ENCODE measurements at regions not wholly inside any gene's neighbourhood (a gene's known extent, or its start where the extent isn't known, plus 50 kb on each side); places are given as distances from the start of the nearest gene placed in this dataset.

DNA sequence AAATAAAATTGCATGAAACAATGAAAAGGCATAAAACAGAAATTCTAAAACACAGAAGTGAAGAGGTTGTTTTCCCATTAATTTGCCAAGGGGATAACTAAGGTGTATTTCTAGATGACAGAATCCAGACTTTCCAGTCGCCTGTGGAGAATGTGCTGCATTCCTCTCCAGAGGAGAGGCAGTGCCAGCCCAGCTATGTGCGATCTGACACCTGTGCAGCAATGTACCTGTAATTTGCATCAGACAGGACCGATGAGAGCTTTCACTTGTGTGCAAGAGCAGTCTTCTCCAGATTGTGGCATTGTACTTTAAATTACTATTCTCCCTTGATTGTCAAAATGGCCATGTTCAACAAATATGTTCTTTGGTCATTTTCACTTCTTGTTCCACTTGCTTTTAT, 1037.9 kb downstream of the EFNB2 start:
- H3K4me3 ChIP-seq, result no peak overlapping the region
- no peak overlapping the region for H3K27ac ChIP-seq
- H3K9me3 ChIP-seq, result no peaks in the 10 kb centered on the region
- H3K27me3 ChIP-seq, result no peaks in the 10 kb centered on the region
- H3K36me3 ChIP-seq, result no peaks in the 10 kb centered on the region
- DNase-seq (ENCODE audit: low spot score), result no peak
- H3K4me1 ChIP-seq, result no peaks in the 10 kb centered on the region
- no peak for TF ChIP-seq CTCF (IDR thresholded peaks at IDR 0.05)

GRCh38 chr13:105492216-105492615, 1043.2 kb downstream of the EFNB2 start:
- no peak for DNase-seq (ENCODE audit: low spot score)
- H3K4me1 ChIP-seq, result no peaks in the 10 kb centered on the region
- H3K27me3 ChIP-seq, result no peaks in the 10 kb centered on the region
- no peak overlapping the region for H3K4me3 ChIP-seq
- no peaks in the 10 kb centered on the region for H3K36me3 ChIP-seq
- no peak for TF ChIP-seq CTCF (IDR thresholded peaks at IDR 0.05)
- H3K9me3 ChIP-seq, result no peaks in the 10 kb centered on the region
- H3K27ac ChIP-seq, result no peak overlapping the region

DNA sequence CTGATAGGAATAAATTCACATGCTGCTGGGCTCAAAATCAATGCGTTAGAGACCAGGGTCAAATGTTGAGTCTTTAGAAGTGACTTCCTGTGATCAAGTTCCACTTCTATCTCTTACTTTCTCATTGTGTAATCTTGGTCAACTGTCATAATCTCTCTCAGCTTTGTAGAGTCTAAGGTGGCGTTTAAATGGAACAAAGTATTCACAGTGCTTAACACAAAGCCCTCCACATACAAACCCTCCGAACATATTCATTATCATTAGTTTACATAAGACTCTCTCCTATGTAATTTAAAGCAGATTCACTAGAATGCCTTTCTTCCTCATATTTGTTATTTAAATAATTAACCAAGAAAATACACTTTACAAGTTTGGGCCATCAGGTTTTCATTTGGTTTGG, 1044.1 kb downstream of the EFNB2 start:
- Histone ChIP-seq H3K4me3 (no peak overlapping the region), H3K36me3 (no peaks in the 10 kb centered on the region), H3K4me1 (no peaks in the 10 kb centered on the region), H3K27ac (no peak overlapping the region), H3K9me3 (no peaks in the 10 kb centered on the region), H3K27me3 (no peaks in the 10 kb centered on the region)
- TF ChIP-seq CTCF (IDR thresholded peaks at IDR 0.05), result no peak
- DNase-seq (ENCODE audit: low spot score), result no peak

DNA sequence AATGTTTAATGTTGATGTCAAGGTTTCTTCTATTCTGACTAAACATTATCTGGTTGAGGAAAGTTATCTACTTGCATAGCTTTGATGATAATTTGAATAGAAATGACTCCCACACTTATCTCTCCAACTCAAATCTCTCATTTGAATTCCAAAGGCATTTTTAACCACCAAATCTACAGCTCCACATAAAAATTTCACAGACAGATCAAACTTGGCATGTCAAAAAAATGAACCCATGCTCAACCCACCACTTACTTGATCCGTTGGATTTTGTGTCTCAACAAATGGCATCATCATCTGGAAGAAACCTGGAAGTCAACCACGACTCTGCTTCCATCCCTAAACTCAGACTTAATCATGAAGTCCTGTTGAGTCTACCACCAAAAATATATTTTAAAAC, 1050.4 kb downstream of the EFNB2 start:
- no peak overlapping the region for H3K27ac ChIP-seq
- no peak for DNase-seq (ENCODE audit: low spot score)
- no peaks in the 10 kb centered on the region for H3K9me3 ChIP-seq
- H3K4me3 ChIP-seq, result no peak overlapping the region
- H3K27me3 ChIP-seq, result no peaks in the 10 kb centered on the region
- H3K36me3 ChIP-seq, result no peaks in the 10 kb centered on the region
- TF ChIP-seq CTCF (IDR thresholded peaks at IDR 0.05), result no peak
- H3K4me1 ChIP-seq, result no peaks in the 10 kb centered on the region

DNA sequence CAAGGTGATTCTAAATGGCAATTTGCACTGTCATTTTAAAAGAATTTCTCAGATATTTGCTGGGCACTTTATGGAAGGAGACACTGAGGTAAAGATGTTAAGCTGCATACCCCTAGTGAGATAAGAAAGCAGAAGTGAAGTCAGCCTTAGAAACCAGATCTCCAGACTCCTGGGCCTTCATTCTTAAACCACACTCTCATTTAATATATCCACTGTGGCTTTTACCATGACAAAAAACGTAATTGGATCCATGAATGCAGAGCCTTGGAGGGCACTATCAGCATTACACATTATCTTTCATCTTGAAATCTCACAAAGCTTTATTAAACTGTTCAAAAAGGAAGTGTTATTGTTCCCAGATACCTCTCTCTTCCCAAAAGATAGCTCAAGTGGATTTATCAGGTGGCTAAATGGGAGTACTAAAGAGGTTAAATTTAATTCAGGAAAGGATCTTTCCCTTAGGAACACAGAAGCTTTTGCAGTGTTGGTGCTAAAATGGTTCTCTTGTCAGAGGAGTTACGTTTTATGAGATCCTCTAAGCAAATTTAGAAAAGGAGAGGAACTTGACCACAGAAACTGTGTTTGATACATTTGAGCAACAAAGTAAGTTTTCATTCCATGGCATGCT, 1060.4 kb downstream of the EFNB2 start:
- no peaks in the 10 kb centered on the region for H3K9me3 ChIP-seq
- TF ChIP-seq CTCF (IDR thresholded peaks at IDR 0.05), result no peak
- no peaks in the 10 kb centered on the region for H3K27me3 ChIP-seq
- H3K4me1 ChIP-seq, result no peaks in the 10 kb centered on the region
- H3K4me3 ChIP-seq, result no peak overlapping the region
- no peaks in the 10 kb centered on the region for H3K36me3 ChIP-seq
- no peak for DNase-seq (ENCODE audit: low spot score)
- H3K27ac ChIP-seq, result no peak overlapping the region

DNA sequence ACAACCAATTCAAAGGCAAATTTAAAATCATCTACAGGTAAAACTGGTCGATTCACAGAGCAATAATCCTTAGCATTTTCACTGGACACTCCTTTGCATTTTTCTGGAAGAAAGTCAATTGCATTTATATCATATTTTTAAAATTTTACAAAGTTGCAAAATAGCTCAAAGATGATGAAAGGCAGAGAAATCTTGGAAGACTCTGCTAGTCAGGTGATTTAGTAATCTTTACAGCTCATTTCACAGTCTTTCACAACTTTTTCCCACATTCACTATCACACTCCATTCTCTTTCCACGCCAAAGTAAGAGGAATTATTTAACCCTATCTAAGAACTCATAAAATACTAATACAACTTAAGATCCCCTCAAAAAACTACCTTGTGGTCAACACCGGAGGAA, 1063.8 kb downstream of the EFNB2 start:
- H3K9me3 ChIP-seq, result no peaks in the 10 kb centered on the region
- no peaks in the 10 kb centered on the region for H3K27me3 ChIP-seq
- H3K36me3 ChIP-seq, result no peaks in the 10 kb centered on the region
- H3K27ac ChIP-seq, result no peak overlapping the region
- DNase-seq (ENCODE audit: low spot score), result no peak
- H3K4me3 ChIP-seq, result no peak overlapping the region
- H3K4me1 ChIP-seq, result no peaks in the 10 kb centered on the region
- TF ChIP-seq CTCF (IDR thresholded peaks at IDR 0.05), result no peak

All from right atrium auricular region (tissue), 2 donors.